NCI-H2029 (cell line): ENCODE measurements at regions not wholly inside any gene's neighbourhood (a gene's known extent, or its start where the extent isn't known, plus 50 kb on each side); places are given as distances from the start of the nearest gene placed in this dataset.
"Not testable (repeated sequence)": the region's sequence is repeated elsewhere in the genome, so short reads cannot be mapped to it uniquely, and the experiment has no call there.

Source experiments
- DNase-seq: peaks from one replicate; lab custom pipeline; 2025; lab: John Stamatoyannopoulos, UW

DNA sequence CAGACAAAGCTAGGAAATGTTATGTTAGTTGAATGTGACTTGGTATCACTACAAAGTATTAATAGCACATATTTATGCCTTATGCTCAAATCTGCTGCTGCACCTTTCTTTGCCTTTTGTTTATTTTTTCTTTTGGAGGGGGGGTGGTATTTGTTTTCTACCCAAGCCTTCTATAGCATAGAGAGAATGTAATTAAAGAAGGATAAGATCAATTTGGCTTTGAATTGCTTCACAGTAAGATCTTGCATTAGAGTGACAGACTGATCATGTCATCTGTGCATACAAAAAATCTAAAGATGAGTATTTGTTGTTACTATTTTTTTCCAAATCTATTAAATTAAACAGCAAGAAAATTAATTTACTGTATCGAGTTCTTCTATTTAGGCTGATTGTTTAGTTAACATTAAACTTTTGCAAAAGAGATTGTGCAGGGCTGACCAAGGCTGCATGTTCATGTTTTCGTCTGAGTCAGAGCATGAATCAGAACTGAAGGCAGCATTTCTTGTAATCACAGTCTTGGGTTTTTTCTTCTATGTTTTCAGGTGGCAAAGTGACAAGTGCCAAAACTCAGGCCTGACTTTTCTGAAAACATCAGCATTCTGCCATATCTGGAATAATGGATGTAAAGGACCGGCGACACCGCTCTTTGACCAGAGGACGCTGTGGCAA, 1007.1 kb upstream of the WWC1 start:
- DNase-seq, result no peak

DNA sequence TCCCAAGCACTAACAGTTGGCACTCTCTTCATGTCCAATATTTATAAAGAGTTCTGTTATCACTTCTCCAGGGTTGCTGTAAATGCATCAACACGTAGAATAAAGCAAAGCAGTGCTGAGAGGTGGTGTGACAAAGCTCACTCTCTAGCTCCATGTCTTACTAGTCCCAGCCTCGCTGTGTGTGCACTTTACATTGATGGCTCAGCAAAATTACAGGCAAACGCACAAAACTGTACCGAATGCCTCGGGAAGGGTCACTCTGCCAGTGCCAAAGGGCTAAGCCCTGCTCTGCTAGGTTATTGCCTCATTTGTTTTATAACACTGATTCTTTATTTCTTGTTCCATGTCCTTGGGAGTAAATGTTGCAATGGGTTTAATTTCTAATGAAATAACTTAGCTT, 1005.9 kb upstream of the WWC1 start:
- no peak for DNase-seq

DNA sequence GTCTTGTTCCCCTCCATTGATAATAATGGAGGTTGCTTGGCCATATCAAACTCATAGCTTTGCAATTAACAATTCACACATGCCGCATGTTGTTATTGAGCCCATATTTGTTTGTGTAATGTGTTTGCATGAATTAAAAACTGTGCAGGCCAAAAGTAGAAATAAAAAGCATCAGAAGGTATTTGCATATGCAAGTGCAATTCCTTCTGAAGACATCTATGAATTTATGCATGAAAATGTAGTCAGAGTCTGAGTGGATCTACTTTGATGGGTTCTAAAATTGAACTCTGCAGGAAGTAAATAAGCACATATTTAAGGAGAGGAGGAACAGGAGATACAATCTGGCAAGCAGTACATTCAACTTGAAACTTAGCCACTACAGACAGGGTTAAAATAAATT, 1004.6 kb upstream of the WWC1 start:
- no peak for DNase-seq

DNA sequence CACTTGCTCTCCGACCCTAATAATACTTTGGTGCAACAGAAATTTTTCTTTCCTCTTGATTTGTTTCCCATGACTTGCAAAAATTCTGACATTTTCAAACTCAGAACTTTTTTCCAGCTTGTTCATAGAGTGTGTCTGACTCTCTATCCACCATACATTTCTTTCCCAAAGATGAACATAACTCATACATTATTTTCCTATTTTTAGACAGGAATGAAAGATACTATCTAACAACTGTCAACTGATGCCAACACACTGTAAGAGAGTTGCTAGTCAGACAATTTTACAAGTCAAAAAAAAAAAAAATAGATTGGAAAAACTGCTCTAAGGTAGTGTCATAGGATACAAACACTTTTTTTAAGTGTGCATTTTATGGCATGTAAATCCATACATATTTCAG, 1001.0 kb upstream of the WWC1 start:
- no peak for DNase-seq

DNA sequence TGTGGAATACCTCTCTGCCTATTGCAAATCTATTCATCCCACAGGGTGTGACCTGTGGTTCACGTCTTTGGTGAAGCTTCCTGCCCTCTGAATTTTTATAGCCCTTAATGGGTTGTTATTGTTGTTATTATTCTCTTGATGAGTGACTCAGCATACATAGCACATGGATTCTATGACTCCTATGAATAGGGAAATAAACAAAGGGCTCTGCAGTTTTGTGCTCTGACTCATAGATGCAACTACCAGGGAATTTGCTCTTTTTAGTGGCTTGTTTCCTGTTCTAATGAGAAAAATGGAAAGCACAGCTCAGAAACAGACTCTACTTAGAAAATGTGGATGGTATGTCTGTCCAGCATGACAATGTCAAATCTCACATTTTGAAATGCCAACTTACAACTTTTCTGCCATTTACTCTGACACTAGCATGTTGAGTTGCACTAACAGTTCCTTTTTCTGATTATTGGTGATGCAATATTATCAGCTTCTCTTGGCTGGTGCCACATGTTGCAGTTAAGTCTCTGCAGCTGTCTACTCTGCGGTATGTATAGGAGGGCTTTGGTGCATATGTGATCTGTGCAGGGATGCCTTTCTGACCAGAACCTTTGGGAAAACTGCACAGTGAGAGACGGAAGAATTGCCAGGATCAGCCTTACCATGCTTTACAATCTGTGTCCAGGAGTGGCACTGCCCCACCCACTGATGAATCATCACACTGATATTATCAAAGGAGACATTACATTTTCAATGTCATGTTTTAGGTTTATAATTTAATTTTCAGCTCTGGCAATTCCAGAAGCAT, 996.4 kb upstream of the WWC1 start:
- no peak for DNase-seq

DNA sequence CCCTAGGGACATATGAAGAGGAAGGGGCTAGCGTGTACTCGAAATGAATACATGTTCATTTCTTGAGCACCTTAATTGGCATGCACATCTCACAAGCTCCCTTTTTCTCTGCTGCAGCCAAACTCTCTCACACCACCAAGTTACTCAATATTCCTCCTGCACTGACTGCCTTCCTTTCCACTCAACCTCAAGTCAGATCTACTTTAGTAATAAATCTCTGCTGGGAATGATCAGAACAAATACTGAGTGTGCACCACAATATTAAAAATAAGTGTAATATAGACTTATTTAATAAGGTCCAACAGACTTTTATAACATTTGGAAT, 995.8 kb upstream of the WWC1 start:
- DNase-seq, result no peak

DNA sequence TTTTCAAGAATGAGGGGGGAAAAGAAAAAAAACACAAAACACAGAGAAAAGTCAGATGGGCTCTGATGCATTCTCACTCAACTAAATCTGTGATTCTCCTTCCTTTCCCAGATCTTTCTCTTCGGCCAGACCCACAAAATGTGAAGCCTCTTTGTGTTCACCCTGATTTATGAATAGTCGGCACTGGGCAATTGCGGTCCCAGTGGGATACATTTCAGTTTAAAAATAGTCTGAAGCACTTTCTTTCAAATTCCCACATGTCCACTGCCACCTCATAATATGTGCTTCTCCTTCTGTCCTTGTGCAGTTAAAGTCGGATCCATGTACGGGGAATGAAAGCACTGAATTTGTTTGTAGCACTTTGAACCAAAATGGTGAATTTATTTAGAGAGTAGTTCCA, 995.4 kb upstream of the WWC1 start:
- no peak for DNase-seq

DNA sequence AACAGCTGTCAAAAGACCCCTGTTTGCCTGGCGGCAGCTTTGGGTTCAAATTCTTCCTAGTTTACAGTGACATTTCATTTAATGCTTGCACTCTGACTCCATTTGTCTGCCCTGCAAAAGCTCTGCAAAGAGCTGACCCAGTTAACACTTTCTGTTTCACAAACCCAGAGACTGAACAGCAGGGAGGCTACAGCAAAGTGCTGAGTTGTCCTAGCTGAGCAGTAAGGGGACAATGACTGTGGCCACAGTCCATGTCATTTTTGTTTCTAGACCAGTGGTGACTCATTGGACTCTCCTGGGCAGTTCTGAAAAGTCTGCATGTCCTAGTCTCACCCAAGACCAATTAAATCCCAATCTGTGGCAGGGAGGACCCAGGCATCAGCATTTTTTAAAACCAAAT, 994.8 kb upstream of the WWC1 start:
- DNase-seq, result no peak

DNA sequence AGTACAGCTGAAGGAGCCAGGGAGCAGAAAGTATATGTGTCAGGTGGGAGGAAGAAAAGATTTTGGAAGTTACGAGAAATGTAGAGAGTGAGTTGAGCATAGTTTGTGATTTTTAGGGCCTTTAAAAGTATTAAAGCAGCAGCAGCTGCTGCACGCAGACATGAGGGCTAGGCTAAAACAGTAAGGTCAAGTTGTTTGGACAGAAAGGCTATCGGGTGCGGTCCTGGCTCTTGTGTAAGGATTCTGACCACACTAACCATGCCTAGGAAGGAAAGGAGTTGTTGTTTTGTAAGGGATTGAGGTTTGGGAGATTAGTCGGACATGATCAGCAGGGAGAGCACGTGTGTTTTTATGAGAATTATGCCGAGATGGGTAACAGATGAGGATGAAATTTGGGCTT, 991.6 kb upstream of the WWC1 start:
- not testable (repeated sequence) for DNase-seq

DNA sequence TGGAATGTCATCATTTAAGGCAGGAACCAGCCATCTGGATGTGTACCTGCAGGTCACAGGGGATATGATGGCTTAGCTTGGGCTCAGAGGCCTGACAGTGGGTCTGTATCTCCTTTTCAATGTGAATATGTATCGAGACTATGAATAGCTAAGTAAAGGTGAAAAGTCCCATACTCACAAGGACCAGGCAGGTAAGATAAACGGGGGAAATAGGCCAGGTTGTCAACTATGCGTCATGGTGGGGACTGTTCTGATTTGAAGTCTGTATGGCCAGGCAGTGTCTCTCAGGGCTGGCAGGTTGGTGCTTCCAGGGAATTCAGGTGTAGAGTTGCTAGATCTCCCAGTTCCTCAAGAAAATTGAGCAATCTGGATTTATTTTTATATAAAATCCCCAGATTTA, 987.9 kb upstream of the WWC1 start:
- no peak for DNase-seq

DNA sequence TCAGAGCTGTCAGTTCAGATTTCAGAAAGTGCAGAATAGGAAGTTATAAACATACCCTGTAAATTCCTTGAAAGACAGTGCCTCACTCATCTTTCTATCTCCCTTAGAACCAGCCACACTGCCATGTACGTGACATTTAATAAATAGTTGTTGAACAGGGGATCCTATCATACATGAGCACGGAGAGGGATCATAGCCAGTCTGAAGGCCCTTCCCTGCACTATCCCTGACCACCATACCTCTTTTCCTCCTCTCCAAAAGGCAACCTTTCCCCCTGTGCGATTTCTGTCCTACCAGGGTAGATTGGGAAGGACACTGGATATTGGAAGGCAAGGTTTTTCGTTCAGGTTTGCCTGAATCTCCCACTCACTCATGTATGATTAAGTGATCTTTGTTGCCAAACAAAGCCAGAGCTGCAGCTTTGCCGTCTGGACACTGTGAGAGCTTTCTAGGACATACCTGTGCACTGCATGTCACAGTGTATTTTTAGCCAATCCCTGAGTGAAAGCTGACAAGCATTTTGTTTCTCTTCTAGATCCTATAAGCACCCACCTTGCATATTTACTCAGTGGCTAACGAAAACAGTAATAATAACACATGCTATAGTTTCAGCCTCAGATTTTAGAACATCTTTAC, 986.5 kb upstream of the WWC1 start:
- DNase-seq, result no peak

DNA sequence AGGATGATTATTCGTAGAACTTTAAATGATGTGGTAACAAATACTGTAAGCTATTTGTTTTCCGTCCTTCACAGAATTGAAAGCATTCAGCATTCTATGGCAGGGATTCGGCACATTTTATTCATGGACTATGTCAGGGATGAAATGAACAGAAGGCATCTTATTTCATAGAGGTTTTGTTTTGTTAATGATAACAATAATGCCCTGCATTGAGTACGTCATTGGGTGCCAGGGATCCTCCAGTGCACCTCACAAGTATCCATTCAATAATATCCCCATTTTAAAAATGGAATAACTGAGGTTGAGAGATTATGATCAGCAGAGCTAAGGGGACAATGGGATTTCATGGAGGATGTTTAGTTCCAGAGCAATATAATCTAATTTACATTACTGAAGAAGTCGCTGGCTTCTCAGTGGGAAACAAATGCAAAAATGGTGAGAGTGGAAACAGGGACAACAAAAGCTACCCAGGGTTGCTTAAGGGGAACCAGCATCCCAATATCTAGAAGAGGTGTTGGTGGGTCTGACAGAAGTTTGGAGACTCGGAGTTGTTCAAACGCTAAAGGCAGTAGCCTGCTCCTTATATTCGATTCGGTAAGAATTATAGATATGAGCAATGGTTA, 985.7 kb upstream of the WWC1 start:
- no peak for DNase-seq

DNA sequence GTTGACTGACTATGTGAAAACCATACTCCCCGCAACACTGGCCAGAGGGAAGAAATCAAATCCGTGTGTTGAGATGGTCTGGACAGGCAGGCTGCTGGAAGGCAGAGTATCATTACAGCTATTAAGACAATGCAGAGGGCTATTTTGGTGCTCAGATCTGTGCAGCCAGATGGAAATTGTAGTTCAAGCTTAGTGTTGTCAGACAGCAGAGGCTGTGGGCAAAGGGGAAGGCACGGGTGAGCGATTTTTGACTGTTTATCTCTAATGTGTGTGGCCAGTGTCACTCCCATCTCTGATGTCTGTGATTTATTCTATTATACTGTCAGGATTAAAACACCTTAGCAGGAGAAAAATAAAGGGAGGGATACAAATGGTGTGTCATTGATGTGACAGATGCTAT, 984.4 kb upstream of the WWC1 start:
- no peak for DNase-seq

DNA sequence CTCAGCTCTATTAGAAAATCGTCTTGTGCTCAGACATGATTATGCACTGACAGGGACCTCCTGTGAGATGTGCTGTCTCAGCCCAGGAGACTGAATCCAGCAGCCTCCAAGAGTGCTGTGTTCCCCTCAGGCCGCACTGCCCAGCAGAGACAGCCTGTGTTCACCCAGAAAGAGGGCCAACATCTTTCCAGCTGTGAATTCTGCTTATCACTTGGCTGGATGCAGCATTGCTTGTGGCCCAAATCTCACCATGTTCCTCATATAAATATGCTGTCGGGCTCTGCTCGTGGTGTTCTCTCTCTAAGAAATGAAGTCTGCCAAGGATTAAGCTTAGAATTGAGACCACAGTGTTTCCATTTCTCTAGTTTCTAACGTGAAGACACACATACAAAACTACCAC, 983.0 kb upstream of the WWC1 start:
- no peak for DNase-seq

DNA sequence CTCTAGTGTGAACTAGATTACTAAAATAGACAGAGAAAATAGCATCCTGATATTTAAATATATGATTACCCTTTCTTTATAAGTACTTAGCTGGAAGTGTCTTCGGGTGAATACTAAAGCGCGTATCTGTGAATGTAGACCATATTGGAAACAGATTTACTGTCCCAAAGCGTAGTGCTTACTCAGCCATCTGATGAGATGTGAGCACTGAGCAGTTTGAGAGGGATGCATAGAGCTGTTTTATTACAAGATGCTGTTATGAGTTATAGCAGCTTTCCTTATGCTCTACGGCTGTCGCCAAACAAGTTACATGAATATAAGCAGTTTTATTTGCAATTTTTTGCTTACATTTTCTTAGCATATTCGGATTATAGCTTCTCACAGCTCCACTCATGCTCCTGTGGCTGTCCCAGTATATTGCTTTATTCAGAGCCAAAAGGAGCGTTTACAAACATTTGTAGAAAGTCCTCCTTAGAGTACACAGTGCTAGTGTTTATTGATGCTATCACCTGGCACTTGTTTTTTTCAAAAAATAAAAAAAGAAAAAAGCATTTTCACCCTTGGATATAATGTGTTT, 981.4 kb upstream of the WWC1 start:
- no peak for DNase-seq

DNA sequence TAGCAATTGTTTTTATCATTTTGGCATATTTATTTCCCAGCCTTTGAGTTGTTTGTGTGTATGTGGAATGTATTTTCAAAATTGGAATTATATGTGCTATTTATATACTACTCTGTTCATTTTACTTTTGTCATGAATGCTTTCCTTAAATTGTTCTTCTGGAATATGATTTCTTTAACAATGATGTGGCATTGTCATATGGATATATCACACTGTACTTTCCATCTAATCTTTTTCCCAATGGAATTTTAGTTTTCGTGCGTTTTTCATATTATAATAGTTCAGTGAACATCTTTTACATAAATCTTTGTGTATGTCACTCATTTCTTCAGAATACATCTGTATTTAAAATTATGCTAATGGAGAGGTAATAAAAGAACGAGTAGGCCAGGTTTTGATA, 980.1 kb upstream of the WWC1 start:
- no peak for DNase-seq

DNA sequence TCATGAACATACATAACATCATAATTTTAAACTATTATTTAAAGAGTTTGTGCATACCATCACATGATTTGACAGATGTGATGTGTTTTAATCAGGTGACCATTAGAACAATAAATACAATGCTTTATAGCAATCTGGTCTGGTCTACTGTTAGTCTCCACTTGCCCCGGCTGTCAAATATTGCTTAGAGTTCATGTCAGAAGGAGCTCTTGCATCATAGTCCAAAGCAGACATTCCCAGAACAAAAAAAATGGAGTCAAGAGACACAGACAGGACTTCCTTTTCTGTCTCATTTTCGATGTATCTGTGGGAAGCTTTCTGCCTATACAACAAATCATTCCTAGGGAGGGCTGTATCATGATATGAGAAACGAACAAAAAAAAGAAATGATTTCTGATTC, 979.2 kb upstream of the WWC1 start:
- no peak for DNase-seq

DNA sequence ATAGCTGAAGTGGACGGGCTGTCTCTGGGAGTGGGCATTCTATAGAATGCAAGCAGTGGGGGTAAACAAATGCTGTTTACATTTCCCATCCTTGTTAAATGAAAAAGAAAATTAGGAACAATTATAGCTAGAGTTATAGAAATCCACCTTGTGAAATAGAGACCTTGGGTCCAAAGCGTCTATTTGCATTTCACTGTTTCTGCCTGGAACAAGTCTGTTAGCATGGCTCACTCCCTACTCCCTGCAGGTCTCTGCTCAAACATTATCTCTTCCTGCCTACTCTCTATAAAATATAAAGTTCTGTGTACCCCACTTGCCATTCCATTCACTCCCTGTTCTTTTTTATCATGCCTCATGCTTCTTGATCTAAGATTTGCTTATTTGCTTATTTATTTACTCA, 975.7 kb upstream of the WWC1 start:
- no peak for DNase-seq

DNA sequence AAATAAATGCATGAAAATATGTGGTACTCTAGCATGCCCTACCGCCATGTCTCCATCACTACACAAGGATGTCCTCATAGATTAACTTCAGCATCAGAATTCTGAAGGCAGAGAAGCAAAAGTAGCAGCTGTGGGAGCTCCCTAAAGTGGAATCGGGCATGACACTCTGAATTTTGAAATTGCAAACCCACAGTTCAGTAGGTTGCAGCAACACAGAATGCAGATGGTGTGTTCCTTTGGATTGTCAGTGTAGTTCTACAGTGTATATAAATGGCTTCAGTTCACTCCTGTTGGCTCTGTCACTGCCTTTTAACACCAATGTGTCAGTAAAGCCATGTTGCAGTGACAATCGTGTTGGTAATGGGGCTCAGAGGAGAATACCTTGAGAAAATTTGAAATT, 973.6 kb upstream of the WWC1 start:
- DNase-seq, result no peak

DNA sequence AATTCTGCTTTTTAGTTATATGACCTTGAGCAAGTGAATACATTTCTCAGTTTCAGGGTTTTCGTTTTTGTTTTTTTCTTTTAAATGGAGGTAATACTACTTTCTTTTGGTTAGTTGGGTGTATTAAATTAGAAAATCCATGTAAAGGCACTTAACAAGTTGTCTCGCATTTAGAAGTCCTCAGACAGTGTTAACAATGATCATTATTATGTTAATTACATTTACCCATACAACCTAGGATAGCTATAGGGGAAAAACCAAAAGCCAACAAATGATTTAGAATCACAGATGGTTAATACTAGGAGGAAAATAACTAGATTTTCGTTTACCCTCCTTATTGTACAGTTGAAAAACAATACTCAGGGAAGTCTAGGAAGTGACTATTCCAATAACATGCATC, 972.2 kb upstream of the WWC1 start:
- no peak for DNase-seq

DNA sequence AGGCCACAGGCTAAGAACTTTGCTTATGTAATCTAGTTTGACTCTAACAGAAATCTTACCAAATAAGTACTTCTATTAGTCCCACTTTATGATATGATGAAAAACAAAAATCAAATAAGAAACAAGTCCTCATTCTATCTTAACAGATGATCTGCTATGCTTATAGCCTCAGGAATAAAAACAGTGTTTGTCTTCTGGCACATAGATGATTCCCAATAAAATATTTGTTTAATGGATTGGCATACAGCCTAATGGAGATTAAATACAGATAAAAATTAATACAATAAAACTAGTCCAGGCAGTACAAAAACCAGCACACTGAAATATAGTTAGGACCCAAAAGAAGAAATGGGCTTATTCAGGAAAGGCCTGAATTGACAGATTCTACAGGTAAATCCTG, 971.4 kb upstream of the WWC1 start:
- DNase-seq, result no peak

DNA sequence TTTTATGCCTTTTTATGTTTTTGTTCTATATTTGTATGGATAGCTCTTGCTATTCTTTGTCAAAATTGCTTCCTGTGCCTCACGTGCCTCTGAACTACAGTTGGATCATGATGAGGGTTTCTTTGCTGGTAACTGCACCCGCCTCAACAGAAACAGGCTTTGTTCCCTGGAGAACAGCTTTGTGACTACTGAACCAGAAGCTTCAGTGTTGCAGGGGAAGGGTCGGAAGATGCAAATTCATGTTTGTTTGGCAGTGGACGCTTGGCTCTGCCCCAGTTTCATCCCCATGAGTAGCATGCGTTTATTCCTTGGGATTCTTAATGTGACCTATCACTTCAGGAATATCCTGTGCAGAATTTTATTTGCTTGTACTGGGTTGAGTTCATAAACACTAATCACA, 959.1 kb upstream of the WWC1 start:
- no peak for DNase-seq

DNA sequence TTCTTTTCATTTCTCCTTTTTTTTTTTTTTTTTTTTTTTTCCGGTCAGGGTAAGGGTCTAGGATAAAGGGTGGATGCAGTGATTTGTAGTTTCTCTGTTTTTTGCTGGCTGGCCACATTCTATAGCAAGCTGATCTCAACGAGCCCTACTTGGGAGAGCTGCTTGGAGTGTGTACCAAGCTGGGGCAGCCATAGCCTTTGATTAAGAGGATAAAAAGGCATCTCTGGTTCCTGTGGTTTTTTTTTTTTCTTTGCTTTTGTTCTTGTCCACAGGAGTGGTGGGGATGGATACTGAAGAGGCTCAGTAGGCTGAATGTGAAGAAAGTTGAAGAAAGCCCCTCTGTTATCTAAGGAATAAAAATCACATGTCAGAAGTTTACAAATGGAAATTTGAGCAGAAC, 955.3 kb upstream of the WWC1 start:
- DNase-seq, result no peak
